ENCODE measurements at regions not wholly inside any gene's neighbourhood (a gene's known extent, or its start where the extent isn't known, plus 50 kb on each side); places are given as distances from the start of the nearest gene placed in this dataset.
"Not testable (repeated sequence)": the region's sequence is repeated elsewhere in the genome, so short reads cannot be mapped to it uniquely, and the experiment has no call there.

DNA sequence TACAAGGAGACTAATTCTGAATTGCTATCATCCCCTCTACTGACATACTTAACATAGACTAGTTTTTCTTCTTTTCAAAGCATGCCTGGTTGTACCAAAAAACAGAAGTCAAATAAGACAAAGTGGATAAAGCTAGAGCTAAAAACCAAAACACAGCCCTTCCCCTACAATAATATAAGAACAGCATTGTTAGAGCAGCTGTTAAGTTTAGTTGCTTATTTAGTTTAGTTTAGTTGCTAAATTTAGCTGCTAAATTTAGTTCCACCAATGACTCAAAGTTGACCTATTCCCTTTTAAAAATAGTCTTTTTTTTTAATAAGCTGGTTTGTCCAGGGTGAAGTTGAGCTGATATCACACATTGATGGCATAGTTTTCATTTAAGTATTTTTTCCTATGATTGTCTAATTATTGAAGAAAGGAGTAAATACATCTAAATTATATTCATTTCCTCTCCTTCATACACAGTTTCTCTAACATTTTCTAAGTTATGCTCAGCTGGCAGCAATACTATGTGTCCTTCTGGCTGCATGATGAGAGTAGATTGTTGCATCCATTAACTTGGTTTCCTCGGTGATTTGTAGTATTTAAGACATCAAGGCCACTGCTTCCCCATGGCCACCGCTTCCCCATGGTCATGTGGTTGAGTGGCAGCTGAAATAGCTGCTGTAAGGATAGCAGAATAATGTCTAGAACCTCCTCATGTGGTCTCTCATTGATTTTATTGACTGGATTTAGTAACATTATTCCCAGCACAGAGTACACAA lies 718.6 kb upstream of the NECTIN3 start:
- no peak overlapping the region for H3K4me2 ChIP-seq (ENCODE audit: low read length)
- no peaks in the 10 kb centered on the region for H3K27me3 ChIP-seq (ENCODE audit: insufficient read depth, low read depth, low read length)
- no peaks in the 10 kb centered on the region for H3K9me2 ChIP-seq (ENCODE audit: insufficient read depth, low read length)
- H3K9me3 ChIP-seq (ENCODE audit: low read length) = no peaks in the 10 kb centered on the region
- no peak overlapping the region for H3K4me3 ChIP-seq (ENCODE audit: low read length)
- H4K20me1 ChIP-seq (ENCODE audit: insufficient read depth) = no peaks in the 10 kb centered on the region
- H3F3A ChIP-seq (ENCODE audit: insufficient read depth, low read length, poor library complexity, severe bottlenecking) = no peaks in the 10 kb centered on the region
- H3K27ac ChIP-seq (ENCODE audit: low read length) = no peak overlapping the region
- H3K79me2 ChIP-seq (replicated peaks; ENCODE audit: insufficient read depth, low read length) = no peaks in the 10 kb centered on the region
- no peaks in the 10 kb centered on the region for H3K36me3 ChIP-seq (ENCODE audit: insufficient read depth, low read length)
- TF ChIP-seq, protein P1, sequence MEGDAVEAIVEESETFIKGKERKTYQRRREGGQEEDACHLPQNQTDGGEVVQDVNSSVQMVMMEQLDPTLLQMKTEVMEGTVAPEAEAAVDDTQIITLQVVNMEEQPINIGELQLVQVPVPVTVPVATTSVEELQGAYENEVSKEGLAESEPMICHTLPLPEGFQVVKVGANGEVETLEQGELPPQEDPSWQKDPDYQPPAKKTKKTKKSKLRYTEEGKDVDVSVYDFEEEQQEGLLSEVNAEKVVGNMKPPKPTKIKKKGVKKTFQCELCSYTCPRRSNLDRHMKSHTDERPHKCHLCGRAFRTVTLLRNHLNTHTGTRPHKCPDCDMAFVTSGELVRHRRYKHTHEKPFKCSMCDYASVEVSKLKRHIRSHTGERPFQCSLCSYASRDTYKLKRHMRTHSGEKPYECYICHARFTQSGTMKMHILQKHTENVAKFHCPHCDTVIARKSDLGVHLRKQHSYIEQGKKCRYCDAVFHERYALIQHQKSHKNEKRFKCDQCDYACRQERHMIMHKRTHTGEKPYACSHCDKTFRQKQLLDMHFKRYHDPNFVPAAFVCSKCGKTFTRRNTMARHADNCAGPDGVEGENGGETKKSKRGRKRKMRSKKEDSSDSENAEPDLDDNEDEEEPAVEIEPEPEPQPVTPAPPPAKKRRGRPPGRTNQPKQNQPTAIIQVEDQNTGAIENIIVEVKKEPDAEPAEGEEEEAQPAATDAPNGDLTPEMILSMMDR (IDR thresholded peaks at IDR 0.05; ENCODE audit: poor library complexity, severe bottlenecking) = no peak
- no peak for TF ChIP-seq RAD21 (conservative IDR thresholded peaks at IDR 0.05)
- TF ChIP-seq EZH2 (IDR thresholded peaks at IDR 0.05; ENCODE audit: borderline replicate concordance, insufficient read depth, low read length, poor library complexity, severe bottlenecking) = no peak
- TF ChIP-seq, protein P2, sequence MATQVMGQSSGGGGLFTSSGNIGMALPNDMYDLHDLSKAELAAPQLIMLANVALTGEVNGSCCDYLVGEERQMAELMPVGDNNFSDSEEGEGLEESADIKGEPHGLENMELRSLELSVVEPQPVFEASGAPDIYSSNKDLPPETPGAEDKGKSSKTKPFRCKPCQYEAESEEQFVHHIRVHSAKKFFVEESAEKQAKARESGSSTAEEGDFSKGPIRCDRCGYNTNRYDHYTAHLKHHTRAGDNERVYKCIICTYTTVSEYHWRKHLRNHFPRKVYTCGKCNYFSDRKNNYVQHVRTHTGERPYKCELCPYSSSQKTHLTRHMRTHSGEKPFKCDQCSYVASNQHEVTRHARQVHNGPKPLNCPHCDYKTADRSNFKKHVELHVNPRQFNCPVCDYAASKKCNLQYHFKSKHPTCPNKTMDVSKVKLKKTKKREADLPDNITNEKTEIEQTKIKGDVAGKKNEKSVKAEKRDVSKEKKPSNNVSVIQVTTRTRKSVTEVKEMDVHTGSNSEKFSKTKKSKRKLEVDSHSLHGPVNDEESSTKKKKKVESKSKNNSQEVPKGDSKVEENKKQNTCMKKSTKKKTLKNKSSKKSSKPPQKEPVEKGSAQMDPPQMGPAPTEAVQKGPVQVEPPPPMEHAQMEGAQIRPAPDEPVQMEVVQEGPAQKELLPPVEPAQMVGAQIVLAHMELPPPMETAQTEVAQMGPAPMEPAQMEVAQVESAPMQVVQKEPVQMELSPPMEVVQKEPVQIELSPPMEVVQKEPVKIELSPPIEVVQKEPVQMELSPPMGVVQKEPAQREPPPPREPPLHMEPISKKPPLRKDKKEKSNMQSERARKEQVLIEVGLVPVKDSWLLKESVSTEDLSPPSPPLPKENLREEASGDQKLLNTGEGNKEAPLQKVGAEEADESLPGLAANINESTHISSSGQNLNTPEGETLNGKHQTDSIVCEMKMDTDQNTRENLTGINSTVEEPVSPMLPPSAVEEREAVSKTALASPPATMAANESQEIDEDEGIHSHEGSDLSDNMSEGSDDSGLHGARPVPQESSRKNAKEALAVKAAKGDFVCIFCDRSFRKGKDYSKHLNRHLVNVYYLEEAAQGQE (IDR thresholded peaks at IDR 0.05; ENCODE audit: borderline replicate concordance) = no peak
- TF ChIP-seq MXI1 (conservative IDR thresholded peaks at IDR 0.05; ENCODE audit: poor library complexity, severe bottlenecking) = no peak
- no peak for TF ChIP-seq TAF1 (IDR thresholded peaks at IDR 0.05; ENCODE audit: low read depth)
- H3K9ac ChIP-seq (ENCODE audit: low read length) = no peak overlapping the region
- no peak overlapping the region for H2AFZ ChIP-seq (ENCODE audit: low read depth, low read length)

DNA sequence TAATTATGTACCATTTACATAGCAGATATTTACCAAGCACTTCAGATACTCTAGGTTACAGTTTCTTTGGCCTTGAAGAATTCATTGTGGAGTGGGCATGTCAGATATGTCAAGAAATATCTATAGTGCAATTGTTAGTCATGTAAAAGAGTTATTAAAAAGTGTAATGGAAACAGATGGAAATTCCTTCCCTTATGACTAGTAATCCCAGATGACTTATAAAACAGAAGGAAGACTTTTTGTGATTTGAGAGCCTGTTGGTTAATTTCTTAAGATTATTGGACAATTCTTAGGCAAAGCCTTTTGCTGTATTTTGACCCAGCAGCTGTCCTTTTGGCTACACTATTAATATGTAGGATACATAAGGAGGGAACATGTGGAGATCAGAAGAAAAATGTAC lies 708.9 kb upstream of the NECTIN3 start:
- H3K9me2 ChIP-seq (ENCODE audit: insufficient read depth, low read length) = no peaks in the 10 kb centered on the region
- H3K4me3 ChIP-seq (ENCODE audit: low read length) = no peak overlapping the region
- H3K27me3 ChIP-seq (ENCODE audit: insufficient read depth, low read depth, low read length) = no peaks in the 10 kb centered on the region
- H3K4me2 ChIP-seq (ENCODE audit: low read length) = no peak overlapping the region
- no peaks in the 10 kb centered on the region for H4K20me1 ChIP-seq (ENCODE audit: insufficient read depth)
- no peaks in the 10 kb centered on the region for H3K79me2 ChIP-seq (replicated peaks; ENCODE audit: insufficient read depth, low read length)
- H3K27ac ChIP-seq (ENCODE audit: low read length) = no peak overlapping the region
- no peak overlapping the region for H3K9ac ChIP-seq (ENCODE audit: low read length)
- no peaks in the 10 kb centered on the region for H3F3A ChIP-seq (ENCODE audit: insufficient read depth, low read length, poor library complexity, severe bottlenecking)
- H3K9me3 ChIP-seq (ENCODE audit: low read length) = no peaks in the 10 kb centered on the region
- H2AFZ ChIP-seq (ENCODE audit: low read depth, low read length) = no peak overlapping the region
- no peak for TF ChIP-seq TAF1 (IDR thresholded peaks at IDR 0.05; ENCODE audit: low read depth)
- TF ChIP-seq MXI1 (conservative IDR thresholded peaks at IDR 0.05; ENCODE audit: poor library complexity, severe bottlenecking) = no peak
- TF ChIP-seq EZH2 (IDR thresholded peaks at IDR 0.05; ENCODE audit: borderline replicate concordance, insufficient read depth, low read length, poor library complexity, severe bottlenecking) = no peak
- no peak for TF ChIP-seq POLR2AphosphoS5 (IDR thresholded peaks at IDR 0.05)
- TF ChIP-seq, protein P2 (IDR thresholded peaks at IDR 0.05; ENCODE audit: borderline replicate concordance) = no peak
- TF ChIP-seq SMC3 (conservative IDR thresholded peaks at IDR 0.05; ENCODE audit: poor library complexity) = no peak
- no peaks in the 10 kb centered on the region for H3K36me3 ChIP-seq (ENCODE audit: insufficient read depth, low read length)

DNA sequence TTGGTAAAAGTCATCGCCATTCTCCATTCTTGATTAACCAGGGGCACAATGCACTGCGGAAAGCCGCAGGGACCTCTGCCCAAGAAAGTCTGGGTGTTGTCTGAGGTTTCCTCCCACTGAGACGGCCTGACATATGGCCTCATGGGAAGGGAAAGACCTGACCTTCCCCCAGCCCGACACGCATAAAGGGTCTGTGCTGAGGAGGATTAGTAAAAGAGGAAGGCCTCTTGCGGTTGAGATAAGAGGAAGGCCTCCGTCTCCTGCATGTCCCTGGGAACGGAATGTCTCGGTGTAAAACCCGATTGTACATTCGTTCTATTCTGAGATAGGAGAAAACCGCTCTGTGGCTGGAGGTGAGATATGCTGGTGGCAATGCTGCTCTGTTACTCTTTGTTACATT lies 704.3 kb upstream of the NECTIN3 start:
- not testable (repeated sequence) for H3K27ac ChIP-seq (ENCODE audit: low read length); H3K4me3 ChIP-seq (ENCODE audit: low read length); H3K9me2 ChIP-seq (ENCODE audit: insufficient read depth, low read length); H3K79me2 ChIP-seq (replicated peaks; ENCODE audit: insufficient read depth, low read length); H3K9me3 ChIP-seq (ENCODE audit: low read length); H3K4me2 ChIP-seq (ENCODE audit: low read length); H3F3A ChIP-seq (ENCODE audit: insufficient read depth, low read length, poor library complexity, severe bottlenecking); H3K9ac ChIP-seq (ENCODE audit: low read length); H2AFZ ChIP-seq (ENCODE audit: low read depth, low read length); H3K27me3 ChIP-seq (ENCODE audit: insufficient read depth, low read depth, low read length); H3K36me3 ChIP-seq (ENCODE audit: insufficient read depth, low read length); H4K20me1 ChIP-seq (ENCODE audit: insufficient read depth)
